ENCODE measurements at regions not wholly inside any gene's neighbourhood (a gene's known extent, or its start where the extent isn't known, plus 50 kb on each side); places are given as distances from the start of the nearest gene placed in this dataset.
"Not testable (repeated sequence)": the region's sequence is repeated elsewhere in the genome, so short reads cannot be mapped to it uniquely, and the experiment has no call there.

DNA sequence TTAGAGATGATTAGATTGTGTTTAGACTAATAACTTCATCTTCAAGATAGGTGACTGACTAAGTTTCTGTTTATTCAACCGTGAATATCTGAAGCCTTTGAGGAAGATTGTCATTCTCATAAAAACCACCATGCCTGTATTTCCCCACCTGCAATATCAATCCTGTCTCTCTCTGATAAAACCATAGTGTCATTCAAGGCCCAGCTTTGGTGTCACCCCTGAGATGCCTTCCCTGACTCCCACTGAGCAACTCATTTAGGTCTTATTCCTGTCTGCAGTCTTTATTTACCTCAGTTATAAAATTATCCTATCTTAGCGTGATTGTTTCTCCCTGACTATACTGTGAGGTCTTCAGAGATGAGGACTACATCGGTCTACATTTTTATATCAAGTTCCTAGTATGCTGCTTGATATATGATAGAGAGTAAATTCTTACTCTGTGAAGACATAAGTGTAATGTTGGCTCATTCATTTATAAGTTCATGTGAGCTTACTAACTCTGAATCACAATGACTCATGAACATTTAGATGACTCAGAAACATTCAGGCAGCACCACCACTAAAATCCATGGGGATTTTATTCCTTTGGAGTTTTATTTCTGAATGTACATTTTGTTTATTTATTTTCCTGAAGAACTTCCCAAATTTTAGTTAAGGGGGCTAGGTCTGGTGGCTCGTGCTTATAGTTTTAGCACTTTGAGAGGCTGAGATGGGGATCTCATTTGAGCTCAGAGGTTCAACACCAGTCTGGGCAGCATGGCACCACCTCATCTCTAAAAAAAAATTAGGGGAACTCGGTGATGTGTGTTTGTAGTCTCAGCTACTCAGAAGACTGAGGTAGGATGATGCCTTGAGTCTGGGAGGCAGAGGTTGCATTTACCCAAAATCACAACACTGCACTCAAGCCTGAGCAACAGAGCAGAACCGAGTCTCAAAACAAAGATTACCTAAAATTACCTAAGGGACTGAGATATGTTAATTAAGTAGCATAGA lies 62.6 kb downstream of the CDY2B start:
- TF ChIP-seq, protein P1, sequence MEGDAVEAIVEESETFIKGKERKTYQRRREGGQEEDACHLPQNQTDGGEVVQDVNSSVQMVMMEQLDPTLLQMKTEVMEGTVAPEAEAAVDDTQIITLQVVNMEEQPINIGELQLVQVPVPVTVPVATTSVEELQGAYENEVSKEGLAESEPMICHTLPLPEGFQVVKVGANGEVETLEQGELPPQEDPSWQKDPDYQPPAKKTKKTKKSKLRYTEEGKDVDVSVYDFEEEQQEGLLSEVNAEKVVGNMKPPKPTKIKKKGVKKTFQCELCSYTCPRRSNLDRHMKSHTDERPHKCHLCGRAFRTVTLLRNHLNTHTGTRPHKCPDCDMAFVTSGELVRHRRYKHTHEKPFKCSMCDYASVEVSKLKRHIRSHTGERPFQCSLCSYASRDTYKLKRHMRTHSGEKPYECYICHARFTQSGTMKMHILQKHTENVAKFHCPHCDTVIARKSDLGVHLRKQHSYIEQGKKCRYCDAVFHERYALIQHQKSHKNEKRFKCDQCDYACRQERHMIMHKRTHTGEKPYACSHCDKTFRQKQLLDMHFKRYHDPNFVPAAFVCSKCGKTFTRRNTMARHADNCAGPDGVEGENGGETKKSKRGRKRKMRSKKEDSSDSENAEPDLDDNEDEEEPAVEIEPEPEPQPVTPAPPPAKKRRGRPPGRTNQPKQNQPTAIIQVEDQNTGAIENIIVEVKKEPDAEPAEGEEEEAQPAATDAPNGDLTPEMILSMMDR (IDR thresholded peaks at IDR 0.05) = not testable (repeated sequence)
- not testable (repeated sequence) for TF ChIP-seq POLR2A (IDR thresholded peaks at IDR 0.05)
